Right lobe of liver (tissue), 6 donors: ENCODE measurements at regions not wholly inside any gene's neighbourhood (a gene's known extent, or its start where the extent isn't known, plus 50 kb on each side); places are given as distances from the start of the nearest gene placed in this dataset.
"Not testable (repeated sequence)": the region's sequence is repeated elsewhere in the genome, so short reads cannot be mapped to it uniquely, and the experiment has no call there.

ENCODE experiments used
- ATAC-seq, 4 donors: fragments of 200-7000 bp; cut with Tn5 transposase; one replicate each; pipeline ENCODE4 v1.9.1; 2020; ENCODE audit warnings: mild to moderate bottlenecking in 4 of 4, moderate library complexity in 4 of 4
- DNase-seq, 3 donors: peaks; one replicate each; pipeline ENCODE4 v3.0.0-alpha.2; 2020
- H3K27ac ChIP-seq, 3 donors: fragments of 200-600 bp; one replicate each; pipeline ENCODE4 v1.8.0; 2022
- H3K27me3 ChIP-seq, 2 donors: fragments of 200-600 bp; one replicate each; pipeline ENCODE4 v1.8.0; 2022
- H3K36me3 ChIP-seq, 4 donors: fragments of 200-600 bp; sonication (generic) in 1 of 4; one replicate each; pipeline versions ENCODE4 v1.5.1 to v1.8.0; 2017 to 2022; ENCODE audit warnings: control low read depth in 1 of 4
- H3K4me1 ChIP-seq, 4 donors: fragments of 200-600 bp; sonication (generic) in 1 of 4; one replicate each; pipeline versions ENCODE4 v1.5.1 to v1.8.0; 2017 to 2022; ENCODE audit warnings: control low read depth in 1 of 4
- H3K4me3 ChIP-seq, 3 donors: fragments of 200-600 bp; one replicate each; pipeline ENCODE4 v1.8.0; 2022
- H3K9me3 ChIP-seq, 4 donors: fragments of 200-600 bp; sonication (generic) in 1 of 4; one replicate each; pipeline versions ENCODE4 v1.5.1 to v1.8.0; 2017 to 2022; ENCODE audit warnings: control low read depth in 1 of 4
- POLR2A ChIP-seq: fragments of 450-650 bp; IDR thresholded peaks from one replicate; pipeline ENCODE4 v1.6.1; 2017; ENCODE audit warnings: antibody characterized with exemption, mild to moderate bottlenecking
- WGBS: methylation state at CpG from one replicate; pipeline ENCODE4 v1.1.6; 2018; ENCODE audit warnings: low coverage, low lambda C conversion rate; ENCODE audit not compliant: insufficient coverage; ENCODE audit errors: missing lambda C conversion rate; 5-methylcytosine and 5-hydroxymethylcytosine counted together
- intact Hi-C, 2 donors: fragments of 100-400 bp; cut with DNase I; formaldehyde crosslinking; loops; one replicate each; pipeline versions ENCODE4 v1.11.2 to v1.14.1; 2022
- TF ChIP-seq, protein P1 (sequence below), 4 donors: fragments of 200-600 bp in 3 of 4; fragments of 450-650 bp in 1 of 4; IDR thresholded peaks; one replicate each; pipeline versions ENCODE4 v1.5.1 to v1.8.0; 2016 to 2022; ENCODE audit warnings: antibody characterized with exemption in 4 of 4, mild to moderate bottlenecking in 2 of 4
- donor health status: DM: no; HTN: yes; CAD: no.
- donor health status: DM: no; HTN: no; CAD: no.
- donor health status: DM: no; HTN: no; CAD: no.
- donor health status: DM: no; HTN: yes; CAD: no.
- donor health status: DM: no; HTN: yes; CAD: no.

GRCh38 chr15:92749216-92749615 is 93.6 kb upstream of the FAM174B start:
- TF ChIP-seq, protein P1, sequence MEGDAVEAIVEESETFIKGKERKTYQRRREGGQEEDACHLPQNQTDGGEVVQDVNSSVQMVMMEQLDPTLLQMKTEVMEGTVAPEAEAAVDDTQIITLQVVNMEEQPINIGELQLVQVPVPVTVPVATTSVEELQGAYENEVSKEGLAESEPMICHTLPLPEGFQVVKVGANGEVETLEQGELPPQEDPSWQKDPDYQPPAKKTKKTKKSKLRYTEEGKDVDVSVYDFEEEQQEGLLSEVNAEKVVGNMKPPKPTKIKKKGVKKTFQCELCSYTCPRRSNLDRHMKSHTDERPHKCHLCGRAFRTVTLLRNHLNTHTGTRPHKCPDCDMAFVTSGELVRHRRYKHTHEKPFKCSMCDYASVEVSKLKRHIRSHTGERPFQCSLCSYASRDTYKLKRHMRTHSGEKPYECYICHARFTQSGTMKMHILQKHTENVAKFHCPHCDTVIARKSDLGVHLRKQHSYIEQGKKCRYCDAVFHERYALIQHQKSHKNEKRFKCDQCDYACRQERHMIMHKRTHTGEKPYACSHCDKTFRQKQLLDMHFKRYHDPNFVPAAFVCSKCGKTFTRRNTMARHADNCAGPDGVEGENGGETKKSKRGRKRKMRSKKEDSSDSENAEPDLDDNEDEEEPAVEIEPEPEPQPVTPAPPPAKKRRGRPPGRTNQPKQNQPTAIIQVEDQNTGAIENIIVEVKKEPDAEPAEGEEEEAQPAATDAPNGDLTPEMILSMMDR (IDR thresholded peaks at IDR 0.05): no peak
- TF ChIP-seq POLR2A: no peak
- intact Hi-C loops: no loop called here
- Histone ChIP-seq H3K27me3 (no peaks in the 10 kb centered on the region), H3K9me3 (no peaks in the 10 kb centered on the region), H3K4me3 (no peak overlapping the region), H3K36me3 (no peaks in the 10 kb centered on the region), H3K27ac (no peak overlapping the region), H3K4me1 (no peaks in the 10 kb centered on the region)
- 73% methylated on average over 4 of the region's 4 CpGs for WGBS
- DNase-seq: no peak
- ATAC-seq: no peak

DNA sequence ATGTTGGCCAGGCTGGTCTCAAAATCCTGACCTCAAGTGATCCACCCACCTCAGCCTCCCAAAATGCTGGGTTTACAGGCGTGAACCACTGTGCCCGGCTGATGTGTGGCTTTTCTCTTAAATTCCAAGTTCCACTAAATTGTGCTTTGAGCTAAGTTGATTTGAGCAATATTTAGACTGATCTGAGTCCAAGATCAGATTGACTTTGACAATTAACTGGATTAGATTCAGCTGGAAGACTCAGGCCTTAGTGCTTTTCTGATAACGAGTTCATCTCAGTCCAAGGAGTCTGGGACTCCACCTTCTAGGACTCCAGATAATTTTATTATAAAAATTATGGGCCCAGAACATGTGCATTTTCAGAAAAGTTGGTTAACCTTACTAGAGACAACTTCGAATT is 94.4 kb upstream of the FAM174B start:
- no peak for DNase-seq
- Histone ChIP-seq H3K4me3 (no peak overlapping the region), H3K36me3 (no peaks in the 10 kb centered on the region), H3K27ac (no peak overlapping the region), H3K4me1 (no peaks in the 10 kb centered on the region), H3K27me3 (no peaks in the 10 kb centered on the region), H3K9me3 (no peaks in the 10 kb centered on the region)
- WGBS: 61% methylated on average over 4 of the region's 4 CpGs
- no peak for ATAC-seq
- TF ChIP-seq, protein P1 (IDR thresholded peaks at IDR 0.05): no peak
- no peak for TF ChIP-seq POLR2A
- intact Hi-C loops: no loop called here

DNA sequence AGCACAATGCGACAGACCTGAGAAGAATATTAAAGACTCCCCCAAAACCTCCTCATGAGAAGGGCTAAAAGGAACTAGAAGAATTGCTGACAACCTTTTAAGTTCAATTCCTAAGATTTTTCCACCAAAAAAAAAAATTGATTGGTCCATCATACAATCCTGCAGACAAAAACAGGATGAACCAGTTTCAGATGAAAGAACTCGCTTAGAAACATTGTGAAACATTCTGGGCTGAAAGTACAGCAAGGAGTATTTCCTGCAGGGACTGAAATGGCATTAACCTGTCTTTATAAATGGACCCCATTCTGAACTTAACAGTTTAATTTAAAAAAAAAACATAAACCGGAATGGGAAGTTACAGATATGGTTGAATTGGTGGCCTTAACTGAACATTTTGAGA is 96.0 kb upstream of the FAM174B start:
- 81% methylated on average over 3 of the region's 3 CpGs for WGBS
- no peaks in the 10 kb centered on the region for H3K27me3 ChIP-seq
- H3K36me3 ChIP-seq: no peaks in the 10 kb centered on the region
- DNase-seq (no peak), ATAC-seq (no peak)
- H3K9me3 ChIP-seq: no peaks in the 10 kb centered on the region
- TF ChIP-seq POLR2A: no peak
- TF ChIP-seq, protein P1 (IDR thresholded peaks at IDR 0.05): no peak
- no peak overlapping the region for H3K27ac ChIP-seq
- H3K4me3 ChIP-seq: no peak overlapping the region
- no peaks in the 10 kb centered on the region for H3K4me1 ChIP-seq
- intact Hi-C loops: no loop called here

GRCh38 chr15:92753591-92753990 is 98.0 kb upstream of the FAM174B start:
- DNase-seq (no peak), ATAC-seq (no peak)
- 72% methylated on average over 3 of the region's 3 CpGs for WGBS
- TF ChIP-seq POLR2A: no peak
- TF ChIP-seq, protein P1 (IDR thresholded peaks at IDR 0.05): no peak
- no peak overlapping the region for H3K27ac ChIP-seq
- H3K4me1 ChIP-seq: no peaks in the 10 kb centered on the region
- no peaks in the 10 kb centered on the region for H3K27me3 ChIP-seq
- no peaks in the 10 kb centered on the region for H3K36me3 ChIP-seq
- no peak overlapping the region for H3K4me3 ChIP-seq
- no peaks in the 10 kb centered on the region for H3K9me3 ChIP-seq
- intact Hi-C loops: no loop called here

DNA sequence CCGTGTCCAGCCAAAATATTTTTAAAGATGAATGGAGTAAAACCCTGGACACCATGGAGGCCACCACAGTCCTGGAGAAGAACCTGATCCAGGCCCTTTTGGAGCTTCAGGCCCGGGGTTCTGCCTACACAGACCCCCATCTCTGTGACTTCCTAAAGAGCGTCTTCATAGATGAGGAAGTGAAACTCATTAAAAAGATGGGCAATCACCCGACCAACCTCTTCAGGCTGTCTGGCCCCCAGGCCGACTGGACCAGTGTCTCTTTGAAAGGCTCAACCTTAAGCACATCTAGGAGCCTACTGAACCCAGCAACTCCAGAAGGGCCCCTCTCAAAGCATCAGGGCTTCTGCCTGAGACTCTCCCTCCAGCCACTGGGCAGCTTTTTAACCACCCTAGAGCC is 107.9 kb upstream of the FAM174B start:
- Histone ChIP-seq H3K4me1 (no peaks in the 10 kb centered on the region), H3K27me3 (no peaks in the 10 kb centered on the region), H3K36me3 (no peaks in the 10 kb centered on the region), H3K4me3 (no peak overlapping the region), H3K9me3 (no peaks in the 10 kb centered on the region), H3K27ac (no peak overlapping the region)
- no peak for TF ChIP-seq POLR2A
- TF ChIP-seq, protein P1 (IDR thresholded peaks at IDR 0.05): no peak
- ATAC-seq (no peak), DNase-seq (no peak)
- intact Hi-C loops: no loop called here
- WGBS: 100% methylated on average over 1 of the region's 5 CpGs

DNA sequence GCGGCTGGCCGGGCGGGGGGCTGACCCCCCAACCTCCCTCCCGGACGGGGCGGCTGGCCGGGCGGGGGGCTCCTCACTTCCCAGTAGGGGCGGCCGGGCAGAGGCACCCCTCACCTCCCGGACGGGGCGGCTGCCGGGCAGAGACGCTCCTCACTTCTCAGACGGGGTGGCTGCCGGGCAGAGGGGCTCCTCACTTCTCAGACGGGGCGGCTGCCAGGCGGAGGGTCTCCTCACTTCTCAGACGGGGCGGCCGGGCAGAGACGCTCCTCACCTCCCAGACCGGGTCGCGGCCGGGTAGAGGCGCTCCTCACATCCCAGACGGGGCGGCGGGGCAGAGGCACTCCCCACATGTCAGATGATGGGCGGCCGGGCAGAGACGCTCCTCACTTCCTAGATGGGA is 112.6 kb upstream of the FAM174B start:
- H3K4me1 ChIP-seq, H3K4me3 ChIP-seq, ATAC-seq, intact Hi-C loops, H3K36me3 ChIP-seq, H3K27me3 ChIP-seq, DNase-seq, H3K9me3 ChIP-seq, H3K27ac ChIP-seq: not testable (repeated sequence)
- WGBS: no CpG with 5 or more reads among the region's 35 CpGs
